Hepatocyte (in vitro differentiated cells): ENCODE measurements at regions not wholly inside any gene's neighbourhood (a gene's known extent, or its start where the extent isn't known, plus 50 kb on each side); places are given as distances from the start of the nearest gene placed in this dataset.

ENCODE experiments used
- EZH2phosphoT487 ChIP-seq: fragments of 200-600 bp; sonication (generic); IDR thresholded peaks from one replicate; pipeline ENCODE4 v1.6.1; 2018; ENCODE audit warnings: antibody characterized with exemption, mild to moderate bottlenecking, low read depth, moderate library complexity; ENCODE audit not compliant: unreplicated experiment, severe bottlenecking
- TF ChIP-seq, protein P1 (sequence below): fragments of 200-600 bp; sonication (generic); IDR thresholded peaks from 2 replicates; pipeline ENCODE4 v1.5.1; 2016; ENCODE audit warnings: antibody characterized with exemption, mild to moderate bottlenecking; ENCODE audit not compliant: poor library complexity

DNA sequence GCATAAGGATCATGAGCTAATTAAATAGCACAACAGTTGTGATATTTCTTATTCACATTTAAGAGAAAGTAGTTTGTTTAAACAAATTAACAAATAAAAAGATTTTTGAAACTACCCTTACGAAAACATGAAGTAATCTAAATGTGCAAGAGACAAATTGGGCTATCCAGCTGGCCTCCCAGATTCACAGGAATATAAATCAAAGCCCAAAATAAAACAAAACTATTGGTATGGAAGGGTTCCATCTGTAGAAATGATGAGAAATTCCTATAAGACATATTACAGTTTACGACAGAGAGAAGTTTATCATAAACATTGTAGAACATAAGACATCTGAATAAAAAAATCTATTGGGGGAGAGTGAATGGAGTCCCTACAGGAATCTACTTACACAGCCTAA, 1125.1 kb downstream of the TDRD15 start:
- TF ChIP-seq, protein P1, sequence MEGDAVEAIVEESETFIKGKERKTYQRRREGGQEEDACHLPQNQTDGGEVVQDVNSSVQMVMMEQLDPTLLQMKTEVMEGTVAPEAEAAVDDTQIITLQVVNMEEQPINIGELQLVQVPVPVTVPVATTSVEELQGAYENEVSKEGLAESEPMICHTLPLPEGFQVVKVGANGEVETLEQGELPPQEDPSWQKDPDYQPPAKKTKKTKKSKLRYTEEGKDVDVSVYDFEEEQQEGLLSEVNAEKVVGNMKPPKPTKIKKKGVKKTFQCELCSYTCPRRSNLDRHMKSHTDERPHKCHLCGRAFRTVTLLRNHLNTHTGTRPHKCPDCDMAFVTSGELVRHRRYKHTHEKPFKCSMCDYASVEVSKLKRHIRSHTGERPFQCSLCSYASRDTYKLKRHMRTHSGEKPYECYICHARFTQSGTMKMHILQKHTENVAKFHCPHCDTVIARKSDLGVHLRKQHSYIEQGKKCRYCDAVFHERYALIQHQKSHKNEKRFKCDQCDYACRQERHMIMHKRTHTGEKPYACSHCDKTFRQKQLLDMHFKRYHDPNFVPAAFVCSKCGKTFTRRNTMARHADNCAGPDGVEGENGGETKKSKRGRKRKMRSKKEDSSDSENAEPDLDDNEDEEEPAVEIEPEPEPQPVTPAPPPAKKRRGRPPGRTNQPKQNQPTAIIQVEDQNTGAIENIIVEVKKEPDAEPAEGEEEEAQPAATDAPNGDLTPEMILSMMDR: no peak
- TF ChIP-seq EZH2phosphoT487: no peak
